HL-60/S4 (cell line): ENCODE measurements at regions not wholly inside any gene's neighbourhood (a gene's known extent, or its start where the extent isn't known, plus 50 kb on each side); places are given as distances from the start of the nearest gene placed in this dataset.

ENCODE experiments used
- in situ Hi-C: fragments of 300-500 bp; cut with MboI; formaldehyde crosslinking; loops from 2 replicates; pipeline ENCODE4 v1.14.3; 2022; ENCODE audit warnings: low sequenced_read_pairs

GRCh38 chr2:216918088-216918680, 58.3 kb upstream of the TNP1 start:
- in situ Hi-C loops = no loop called here

- in situ Hi-C loops = no loop called here
These were observed 57.2 kb upstream of the TNP1 start for GRCh38 chr2:216916956-216917650.

GRCh38 chr2:216915557-216916150, 55.8 kb upstream of the TNP1 start:
- in situ Hi-C loops = no loop called here

GRCh38 chr2:216914491-216914890, 54.6 kb upstream of the TNP1 start:
- in situ Hi-C loops = no loop called here

- in situ Hi-C loops = no loop called here
These were observed 52.0 kb upstream of the TNP1 start for GRCh38 chr2:216911886-216912285.

GRCh38 chr2:216911008-216911407, 51.1 kb upstream of the TNP1 start:
- in situ Hi-C loops = no loop called here

GRCh38 chr2:216909541-216910210, 49.8 kb upstream of the TNP1 start:
- in situ Hi-C loops = no loop called here
